ENCODE measurements at regions not wholly inside any gene's neighbourhood (a gene's known extent, or its start where the extent isn't known, plus 50 kb on each side); places are given as distances from the start of the nearest gene placed in this dataset.

DNA sequence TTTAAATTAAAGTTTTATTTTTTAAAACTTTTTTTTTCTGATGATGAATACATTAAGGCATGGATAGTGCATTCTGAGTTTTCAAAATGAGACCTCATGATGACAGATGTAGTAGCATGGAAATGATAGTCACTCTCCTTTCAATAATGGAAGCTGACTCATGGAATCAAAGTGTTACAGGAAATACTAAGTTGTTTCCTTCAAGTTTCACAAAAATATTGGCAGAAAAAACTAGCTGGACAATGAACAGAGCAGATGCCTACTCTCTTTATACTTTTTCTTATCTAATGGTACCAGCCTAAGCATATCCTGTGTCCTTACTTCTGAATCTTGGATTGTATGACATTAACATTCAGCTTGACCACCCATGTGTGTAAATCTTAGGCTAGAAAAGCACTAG lies 1337.3 kb downstream of the PCDH9 start:
- TF ChIP-seq POLR2A (IDR thresholded peaks at IDR 0.05; ENCODE audit: low read length), result no peak
- TF ChIP-seq GATA1 (IDR thresholded peaks at IDR 0.05; ENCODE audit: low read depth, low read length), result no peak
- DNase-seq, result no peak

DNA sequence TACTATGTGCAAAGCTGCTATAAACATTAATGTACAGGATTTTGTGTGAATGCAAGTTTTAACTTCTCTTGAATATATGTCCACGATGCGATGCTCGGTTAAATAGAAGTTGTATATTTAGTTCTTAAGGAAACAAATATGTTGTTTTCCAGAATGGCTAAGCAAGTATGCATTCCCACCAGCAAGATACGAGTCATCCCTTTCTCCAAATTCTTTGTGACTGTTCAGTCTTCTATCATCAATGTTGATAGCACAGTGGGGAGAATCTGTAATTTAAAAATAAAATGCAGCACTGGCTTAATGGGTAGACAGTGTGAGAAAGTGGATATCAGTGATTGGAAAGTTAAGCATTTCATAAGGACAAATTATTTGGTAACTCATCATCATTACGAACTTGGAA lies 1340.8 kb downstream of the PCDH9 start:
- no peak for DNase-seq
- TF ChIP-seq POLR2A (IDR thresholded peaks at IDR 0.05; ENCODE audit: low read length) (no peak), GATA1 (IDR thresholded peaks at IDR 0.05; ENCODE audit: low read depth, low read length) (no peak)

GRCh38 chr13:65882810-65883209 lies 1347.3 kb downstream of the PCDH9 start:
- DNase-seq, result no peak
- TF ChIP-seq POLR2A (IDR thresholded peaks at IDR 0.05; ENCODE audit: low read length) (no peak), GATA1 (IDR thresholded peaks at IDR 0.05; ENCODE audit: low read depth, low read length) (no peak)

DNA sequence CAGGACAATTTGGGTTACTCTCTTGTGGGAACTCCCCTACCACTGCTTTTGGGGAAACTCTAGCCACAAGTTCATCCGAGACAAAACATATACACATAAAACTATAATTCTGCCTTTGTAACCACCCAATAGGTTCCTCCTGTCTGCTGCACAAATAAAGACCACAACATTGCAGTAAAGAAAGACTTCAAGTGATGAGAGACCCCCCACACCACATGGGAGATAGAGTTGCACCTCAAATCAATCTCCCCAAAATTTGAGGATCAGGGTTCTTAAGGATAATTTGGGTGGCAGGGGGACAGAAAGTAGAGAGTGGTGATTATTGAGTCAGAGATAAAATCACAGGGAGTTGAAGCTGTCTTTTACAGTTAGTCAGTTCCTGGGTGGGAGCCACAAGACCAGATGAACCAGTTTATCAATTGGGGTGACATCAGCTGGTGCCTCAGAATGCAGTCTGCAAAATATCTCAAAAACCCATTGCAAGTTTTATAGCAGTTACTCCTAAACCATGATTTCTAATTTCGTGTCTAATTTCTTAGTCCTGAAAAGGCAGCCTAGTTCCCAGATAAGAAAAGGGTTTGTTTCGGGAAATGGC lies 1348.5 kb downstream of the PCDH9 start:
- TF ChIP-seq POLR2A (IDR thresholded peaks at IDR 0.05; ENCODE audit: low read length), result no peak
- no peak for TF ChIP-seq GATA1 (IDR thresholded peaks at IDR 0.05; ENCODE audit: low read depth, low read length)
- no peak for DNase-seq

DNA sequence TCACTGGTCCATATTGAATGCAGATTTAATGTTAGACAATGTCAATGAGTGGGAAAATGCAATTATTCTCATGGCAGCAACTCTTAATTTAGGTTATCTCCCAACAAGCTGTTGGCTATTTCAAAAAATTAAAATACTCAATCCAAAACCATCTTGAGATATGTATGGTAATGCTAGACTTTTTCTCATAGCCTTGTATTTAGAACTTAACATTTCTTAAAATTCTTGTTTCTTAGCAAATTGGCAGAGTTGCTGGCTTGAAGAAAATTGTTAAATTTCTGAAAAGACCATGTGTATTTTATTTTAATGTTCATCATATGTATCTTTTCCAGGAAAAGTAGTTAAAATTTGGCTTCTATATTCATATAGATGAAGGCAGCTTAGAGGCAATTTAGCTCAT lies 1355.1 kb downstream of the PCDH9 start:
- DNase-seq, result no peak
- no peak for TF ChIP-seq GATA1 (IDR thresholded peaks at IDR 0.05; ENCODE audit: low read depth, low read length)
- TF ChIP-seq POLR2A (IDR thresholded peaks at IDR 0.05; ENCODE audit: low read length), result no peak

DNA sequence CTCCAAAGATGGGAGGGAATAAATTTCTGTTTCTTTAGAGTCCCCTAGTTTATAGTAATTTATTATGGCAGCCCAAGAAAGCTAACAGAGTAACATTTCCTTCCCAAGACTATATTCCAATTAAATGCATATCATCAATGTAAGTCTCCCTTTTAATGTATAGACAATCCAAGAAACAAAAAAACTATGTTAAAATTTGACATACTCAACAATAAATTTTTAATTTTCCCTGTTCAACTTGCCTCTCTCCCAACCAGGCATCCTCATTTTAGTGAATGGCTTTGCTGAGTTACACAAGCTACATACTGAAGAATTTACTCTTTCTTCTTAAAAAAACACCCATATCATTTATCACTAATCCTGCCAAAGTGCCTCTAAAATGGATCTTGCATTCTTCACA lies 1357.7 kb downstream of the PCDH9 start:
- no peak for DNase-seq
- TF ChIP-seq GATA1 (IDR thresholded peaks at IDR 0.05; ENCODE audit: low read depth, low read length) (no peak), POLR2A (IDR thresholded peaks at IDR 0.05; ENCODE audit: low read length) (no peak)

- TF ChIP-seq POLR2A (IDR thresholded peaks at IDR 0.05; ENCODE audit: low read length) (no peak), GATA1 (IDR thresholded peaks at IDR 0.05; ENCODE audit: low read depth, low read length) (no peak)
- no peak for DNase-seq
Observed at GRCh38 chr13:65868884-65869283, 1361.3 kb downstream of the PCDH9 start.

DNA sequence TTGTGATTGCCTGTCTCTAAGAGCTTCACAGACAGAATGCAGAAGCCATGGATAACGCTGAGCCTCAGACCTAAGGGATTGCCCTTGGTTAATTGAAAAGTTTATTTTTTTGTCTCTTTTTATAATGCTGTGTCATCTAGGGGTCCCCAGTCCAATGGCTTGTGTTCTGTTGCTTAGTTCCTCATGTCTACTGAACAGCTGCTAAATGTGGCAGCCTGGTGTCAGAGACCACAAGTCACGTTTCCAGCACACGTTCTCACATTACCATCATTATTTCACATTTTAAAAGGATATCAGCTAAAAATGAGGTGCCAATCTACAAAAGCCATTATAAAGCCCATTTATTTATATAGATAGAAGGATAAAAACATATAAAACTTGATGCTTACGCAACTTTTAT lies 1362.0 kb downstream of the PCDH9 start:
- TF ChIP-seq POLR2A (IDR thresholded peaks at IDR 0.05; ENCODE audit: low read length), result no peak
- TF ChIP-seq GATA1 (IDR thresholded peaks at IDR 0.05; ENCODE audit: low read depth, low read length), result no peak
- no peak for DNase-seq

GRCh38 chr13:65866138-65866537 lies 1364.0 kb downstream of the PCDH9 start:
- TF ChIP-seq POLR2A (IDR thresholded peaks at IDR 0.05; ENCODE audit: low read length), result no peak
- no peak for TF ChIP-seq GATA1 (IDR thresholded peaks at IDR 0.05; ENCODE audit: low read depth, low read length)
- DNase-seq, result no peak

DNA sequence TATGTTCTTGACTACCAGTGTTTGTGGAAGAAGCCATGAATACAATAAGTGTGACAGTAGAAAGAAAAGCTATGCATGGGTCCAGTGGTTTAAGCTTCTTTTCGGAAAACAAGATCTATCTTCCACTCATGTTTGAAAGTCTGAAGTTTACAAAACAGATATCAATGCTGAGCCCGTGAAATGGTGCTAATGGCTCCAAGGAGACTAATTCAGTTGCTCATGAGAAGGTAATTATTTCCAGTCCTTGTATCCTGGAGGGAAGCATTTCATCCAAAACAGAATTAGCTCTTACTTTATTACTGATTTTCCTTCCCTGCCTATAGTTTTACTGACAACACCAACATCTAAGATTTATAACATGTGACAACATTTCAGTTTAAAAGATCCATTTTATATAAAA lies 1364.9 kb downstream of the PCDH9 start:
- no peak for DNase-seq

GRCh38 chr13:65864039-65864438 lies 1366.1 kb downstream of the PCDH9 start:
- DNase-seq, result no peak
- TF ChIP-seq GATA1 (IDR thresholded peaks at IDR 0.05; ENCODE audit: low read depth, low read length), result no peak
- TF ChIP-seq POLR2A (IDR thresholded peaks at IDR 0.05; ENCODE audit: low read length), result no peak

More for the DNA sequence above, 1364.9 kb downstream of the PCDH9 start:
- TF ChIP-seq GATA1 (IDR thresholded peaks at IDR 0.05; ENCODE audit: low read depth, low read length), result no peak
- TF ChIP-seq POLR2A (IDR thresholded peaks at IDR 0.05; ENCODE audit: low read length), result no peak

DNA sequence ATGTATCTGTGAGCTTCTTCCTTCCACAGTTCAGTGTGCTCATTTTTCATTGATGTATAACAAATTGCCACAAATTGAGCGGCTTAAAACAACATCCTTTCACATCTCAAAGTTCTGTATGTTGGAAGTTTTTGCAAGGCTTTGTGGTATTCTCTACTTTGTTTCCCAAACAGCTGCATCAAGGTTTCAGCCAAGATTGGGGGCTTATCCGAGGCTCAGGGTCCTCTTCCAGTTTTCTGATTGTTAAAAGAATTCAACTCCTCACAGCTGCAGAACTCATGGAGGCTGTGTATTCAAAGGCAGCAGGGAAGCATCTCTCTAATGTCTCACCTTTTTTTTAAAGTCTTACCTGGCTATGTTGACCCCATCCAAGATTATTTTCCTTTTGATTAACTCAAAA lies 1369.8 kb downstream of the PCDH9 start:
- no peak for DNase-seq
- TF ChIP-seq POLR2A (IDR thresholded peaks at IDR 0.05; ENCODE audit: low read length) (no peak), GATA1 (IDR thresholded peaks at IDR 0.05; ENCODE audit: low read depth, low read length) (no peak)

- no peak for DNase-seq
- no peak for TF ChIP-seq GATA1 (IDR thresholded peaks at IDR 0.05; ENCODE audit: low read depth, low read length)
- TF ChIP-seq POLR2A (IDR thresholded peaks at IDR 0.05; ENCODE audit: low read length), result no peak
Observed at GRCh38 chr13:65857942-65858565, 1372.1 kb downstream of the PCDH9 start.

- TF ChIP-seq POLR2A (IDR thresholded peaks at IDR 0.05; ENCODE audit: low read length), result no peak
- no peak for TF ChIP-seq GATA1 (IDR thresholded peaks at IDR 0.05; ENCODE audit: low read depth, low read length)
- DNase-seq, result no peak
Observed at GRCh38 chr13:65856431-65856830, 1373.7 kb downstream of the PCDH9 start.

- DNase-seq, result no peak
- no peak for TF ChIP-seq GATA1 (IDR thresholded peaks at IDR 0.05; ENCODE audit: low read depth, low read length)
- no peak for TF ChIP-seq POLR2A (IDR thresholded peaks at IDR 0.05; ENCODE audit: low read length)
Observed at GRCh38 chr13:65855242-65855805, 1374.8 kb downstream of the PCDH9 start.
